A673 (cell line): ENCODE measurements at regions not wholly inside any gene's neighbourhood (a gene's known extent, or its start where the extent isn't known, plus 50 kb on each side); places are given as distances from the start of the nearest gene placed in this dataset.

Source experiments
- CTCF ChIP-seq: fragments of 300-800, 200-600 bp; sonication (generic); conservative IDR thresholded peaks from 2 replicates; pipeline ENCODE4 v1.5.1; 2017; ENCODE audit warnings: low read depth, mild to moderate bottlenecking, antibody characterized with exemption, low read length, moderate library complexity, mixed read lengths
- EZH2 ChIP-seq: fragments of 200-600 bp; sonication (generic); IDR thresholded peaks from 2 replicates; pipeline ENCODE4 v1.6.1; 2017; ENCODE audit warnings: borderline replicate concordance, low read depth, mild to moderate bottlenecking, mixed read lengths, antibody characterized with exemption, low read length; ENCODE audit not compliant: poor library complexity, severe bottlenecking

GRCh38 chr12:77640356-77640755 lies 190.3 kb upstream of the NAV3 start:
- TF ChIP-seq CTCF (no peak), EZH2 (no peak)
